ENCODE measurements at regions not wholly inside any gene's neighbourhood (a gene's known extent, or its start where the extent isn't known, plus 50 kb on each side); places are given as distances from the start of the nearest gene placed in this dataset.
"Not testable (repeated sequence)": the region's sequence is repeated elsewhere in the genome, so short reads cannot be mapped to it uniquely, and the experiment has no call there.

DNA sequence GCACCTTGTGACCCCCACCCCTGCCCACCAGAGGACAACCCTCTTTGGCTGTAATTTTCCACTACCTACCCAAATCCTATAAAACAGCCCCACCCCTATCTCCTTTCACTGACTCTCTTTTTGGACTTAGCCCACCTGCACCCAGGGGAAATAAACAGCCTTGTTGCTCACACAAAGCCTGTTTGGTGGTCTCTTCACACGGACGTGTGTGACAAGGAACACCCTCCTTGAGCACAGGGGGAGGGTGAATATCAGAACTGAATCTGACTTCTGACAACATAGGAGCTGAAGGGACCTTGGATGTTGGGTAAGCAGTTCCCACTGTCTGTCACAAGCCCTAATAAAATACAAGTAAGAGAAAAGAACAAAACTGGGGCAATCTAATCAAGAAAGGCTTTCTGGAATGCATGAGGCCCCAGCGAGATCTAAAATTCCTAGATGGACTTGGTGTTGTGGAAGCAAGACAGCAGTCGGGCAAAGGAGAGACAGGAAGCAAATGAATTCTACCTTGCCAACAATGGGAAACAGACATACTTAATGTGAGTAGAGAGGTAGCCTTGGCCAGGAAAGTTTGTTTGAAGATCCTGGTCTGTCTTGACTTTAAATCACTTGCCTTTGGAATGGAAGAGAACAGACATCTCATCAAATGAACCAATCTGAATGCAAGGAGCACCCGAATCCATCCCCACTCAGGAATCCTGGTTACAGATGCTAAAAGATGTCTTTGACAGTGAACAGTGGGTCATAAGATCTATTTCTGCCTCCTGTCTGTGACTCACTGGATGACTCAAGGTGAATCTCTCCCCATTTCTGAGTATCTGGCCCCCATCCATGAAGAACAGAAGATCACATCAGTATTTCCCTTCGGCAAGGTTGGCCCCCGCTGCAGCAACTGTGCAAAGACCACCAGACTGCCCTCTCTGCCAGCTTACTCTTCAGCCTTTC, 53.3 kb downstream of the OLFML3 start:
- DNase-seq (ENCODE audit: low read depth, low spot score), result peak; percentile 59
- H3K4me3 ChIP-seq (ENCODE audit: low read depth, low read length), result no peak overlapping the region
- no peak for TF ChIP-seq CTCF (IDR thresholded peaks at IDR 0.05; ENCODE audit: low read depth, low read length)
- in situ Hi-C loops (cut with HindIII; ENCODE audit: low sequenced_read_pairs), result no loop called here

DNA sequence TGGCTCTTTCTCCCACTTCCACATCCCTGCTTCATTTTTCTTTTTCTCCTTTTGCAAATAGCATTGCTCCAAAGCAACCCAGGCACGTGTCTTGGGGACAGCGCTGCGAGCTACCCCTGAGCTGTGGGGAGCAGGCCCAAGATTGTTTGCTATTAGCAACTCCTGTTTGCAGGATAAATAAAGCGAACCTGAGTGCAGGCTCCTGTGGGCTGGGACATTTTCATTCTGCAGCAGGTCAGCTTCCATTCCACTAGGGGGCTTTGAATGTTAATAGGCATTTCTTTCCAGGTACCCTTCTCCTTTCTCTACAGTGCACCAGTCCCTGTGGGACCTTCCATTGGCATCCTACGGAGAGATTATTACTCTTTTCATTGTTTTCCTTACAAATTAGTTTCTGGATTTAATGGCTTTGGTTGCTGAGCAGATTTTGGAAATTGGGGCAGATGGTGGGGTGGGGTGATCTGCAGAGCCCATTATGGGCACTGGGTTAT, 54.0 kb downstream of the OLFML3 start:
- no peak for DNase-seq (ENCODE audit: low read depth, low spot score)
- TF ChIP-seq CTCF (IDR thresholded peaks at IDR 0.05; ENCODE audit: low read depth, low read length), result peak; percentile 49
- H3K4me3 ChIP-seq (ENCODE audit: low read depth, low read length), result no peak overlapping the region
- in situ Hi-C loops (cut with HindIII; ENCODE audit: low sequenced_read_pairs), result no loop called here

DNA sequence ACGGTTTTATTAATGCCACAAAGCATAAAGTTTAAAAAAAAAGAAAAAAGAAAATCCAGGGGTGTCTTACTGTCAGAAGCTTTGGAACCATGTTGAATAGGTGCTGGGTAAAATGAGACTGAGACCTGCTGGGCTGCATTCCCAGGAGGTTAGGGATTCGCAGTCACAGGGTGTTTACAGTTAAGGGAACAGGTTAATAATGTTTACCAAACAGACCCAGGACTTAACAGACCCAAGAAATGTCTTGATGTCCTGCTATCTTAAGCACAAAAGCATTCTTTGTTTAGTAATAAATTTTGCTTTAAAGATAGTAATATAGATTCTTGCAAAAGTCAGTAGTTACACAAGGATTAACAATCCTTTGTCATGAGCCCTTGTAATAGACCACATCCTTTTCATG, 54.7 kb downstream of the OLFML3 start:
- TF ChIP-seq CTCF (IDR thresholded peaks at IDR 0.05; ENCODE audit: low read depth, low read length), result no peak
- in situ Hi-C loops (cut with HindIII; ENCODE audit: low sequenced_read_pairs), result no loop called here
- no peak for DNase-seq (ENCODE audit: low read depth, low spot score)
- no peak overlapping the region for H3K4me3 ChIP-seq (ENCODE audit: low read depth, low read length)

- in situ Hi-C loops (cut with HindIII; ENCODE audit: low sequenced_read_pairs), result no loop called here
- no peak overlapping the region for H3K4me3 ChIP-seq (ENCODE audit: low read depth, low read length)
- no peak for DNase-seq (ENCODE audit: low read depth, low spot score)
- TF ChIP-seq CTCF (IDR thresholded peaks at IDR 0.05; ENCODE audit: low read depth, low read length), result no peak
Measured at GRCh38 chr1:114034567-114035303, 55.5 kb downstream of the OLFML3 start.

GRCh38 chr1:114035304-114035700, 56.0 kb downstream of the OLFML3 start:
- TF ChIP-seq CTCF (IDR thresholded peaks at IDR 0.05; ENCODE audit: low read depth, low read length), result no peak
- H3K4me3 ChIP-seq (ENCODE audit: low read depth, low read length), result no peak overlapping the region
- in situ Hi-C loops (cut with HindIII; ENCODE audit: low sequenced_read_pairs), result no loop called here
- DNase-seq (ENCODE audit: low read depth, low spot score), result no peak

DNA sequence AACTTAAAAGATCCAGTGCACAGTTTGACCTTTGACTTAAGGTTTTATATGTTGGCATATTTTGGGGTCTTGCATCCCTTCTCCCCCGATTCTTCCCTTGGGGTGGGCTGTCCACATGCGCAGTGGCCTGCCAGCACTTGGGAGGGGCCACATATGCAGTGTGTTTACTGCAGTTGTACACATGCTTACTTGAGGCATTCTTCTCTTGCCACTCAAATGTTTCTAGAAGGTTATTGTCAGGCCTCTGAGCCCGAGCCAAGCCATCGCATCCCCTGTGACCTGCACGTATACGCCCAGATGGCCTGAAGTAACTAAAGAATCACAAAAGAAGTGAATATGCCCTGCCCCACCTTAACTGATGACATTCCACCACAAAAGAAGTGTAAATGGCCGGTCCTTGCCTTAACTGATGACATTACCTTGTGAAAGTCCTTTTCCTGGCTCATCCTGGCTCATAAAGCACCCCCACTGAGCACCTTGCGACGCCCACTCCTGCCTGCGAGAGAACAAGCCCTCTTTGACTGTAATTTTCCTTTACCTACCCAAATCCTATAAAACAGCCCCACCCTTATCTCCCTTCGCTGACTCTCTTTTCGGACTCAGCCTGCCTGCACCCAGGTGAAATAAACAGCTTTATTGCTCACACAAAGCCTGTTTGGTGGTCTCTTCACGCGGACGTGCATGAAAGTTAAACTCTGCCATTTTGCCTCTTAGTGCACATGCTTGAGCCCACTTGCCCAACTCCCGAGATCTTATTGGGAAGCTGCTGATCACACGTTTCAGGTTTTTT, 57.8 kb downstream of the OLFML3 start:
- H3K4me3 ChIP-seq (ENCODE audit: low read depth, low read length); in situ Hi-C loops (cut with HindIII; ENCODE audit: low sequenced_read_pairs); DNase-seq (ENCODE audit: low read depth, low spot score): not testable (repeated sequence)
